Endothelial cell of umbilical vein (primary cell): ENCODE measurements at regions not wholly inside any gene's neighbourhood (a gene's known extent, or its start where the extent isn't known, plus 50 kb on each side); places are given as distances from the start of the nearest gene placed in this dataset.

Source experiments
- BruUV-seq: library from RNA; stranded (reverse); fragments of 400-500 nt; replicated peaks from 2 replicates; lab custom pipeline; 2021; lab: Mats Ljungman, UMichigan
- CTCF ChIA-PET: fragments of 300-600, 350-600 bp; sonication (Branson Sonifier 250); formaldehyde crosslinking; loops from one replicate; lab custom pipeline; 2021; ENCODE audit warnings: antibody characterized with exemption, inconsistent platforms; lab: Charles Lee
- POLR2A ChIA-PET: fragments of 300-600, 350-600 bp; sonication (Branson Sonifier 250); formaldehyde crosslinking; loops from one replicate; lab custom pipeline; 2021; ENCODE audit warnings: antibody characterized with exemption, inconsistent platforms; lab: Charles Lee
- DNase-seq: peaks from one replicate; pipeline ENCODE4 v3.0.0-alpha.2; 2011; ENCODE audit warnings: low read depth, low spot score
- FAIRE-seq: peaks from 2 replicates; lab custom pipeline; 2011; peaks lifted over from hg19 to GRCh38; lab: Jason Lieb, UNC
- H2AFZ ChIP-seq: 2 replicates; pipeline ENCODE4 v1.6.0; 2012; ENCODE audit warnings: low read depth, low read length, control low read depth, inconsistent platforms
- H3K27ac ChIP-seq: 2 replicates; pipeline ENCODE4 v1.5.1; 2011; ENCODE audit warnings: low read depth, mild to moderate bottlenecking, control low read depth, low read length, moderate library complexity; ENCODE audit not compliant: insufficient read depth
- H3K27me3 ChIP-seq, 2 experiments: 2 replicates each; pipeline versions ENCODE4 v1.6.0 to v1.6.1; 2011; ENCODE audit warnings: low read length in 2 of 2, mixed read lengths in 1 of 2; ENCODE audit not compliant: control insufficient read depth in 2 of 2, insufficient read depth in 2 of 2
- H3K36me3 ChIP-seq, 2 experiments: 2 replicates in 1 of 2; 3 replicates in 1 of 2; pipeline ENCODE4 v1.5.1; 2011; ENCODE audit warnings: low read length in 2 of 2, mild to moderate bottlenecking in 1 of 2, moderate library complexity in 1 of 2; ENCODE audit not compliant: control insufficient read depth in 2 of 2, insufficient read depth in 2 of 2; ENCODE audit errors: extremely low read depth in 1 of 2
- H3K4me1 ChIP-seq: 3 replicates; pipeline ENCODE4 v1.5.1; 2011; ENCODE audit warnings: mild to moderate bottlenecking, low read length; ENCODE audit not compliant: control insufficient read depth, insufficient read depth; ENCODE audit errors: extremely low read depth
- H3K4me2 ChIP-seq: 2 replicates; pipeline ENCODE4 v1.6.1; 2011; ENCODE audit warnings: low read length, control low read depth, mixed read lengths; ENCODE audit not compliant: insufficient read depth
- H3K4me3 ChIP-seq, 3 experiments: fragments of 200-600 bp in 1 of 3; sonication (generic), shearing (Covaris generic) in 1 of 3; replicated peaks in 1 of 3; 2 replicates each; pipeline ENCODE4 v1.5.1; 2011 to 2016; ENCODE audit warnings: control low read depth in 3 of 3, low read length in 3 of 3, mild to moderate bottlenecking in 2 of 3, inconsistent platforms in 1 of 3, low read depth in 1 of 3, moderate library complexity in 1 of 3; ENCODE audit not compliant: insufficient read depth in 1 of 3
- H3K79me2 ChIP-seq: 2 replicates; pipeline ENCODE4 v1.6.0; 2012; ENCODE audit warnings: low read length, inconsistent platforms; ENCODE audit not compliant: control insufficient read depth, insufficient read depth
- H3K9ac ChIP-seq: replicated peaks from 2 replicates; pipeline ENCODE3; 2011; ENCODE audit warnings: low read length, control low read depth; ENCODE audit not compliant: insufficient read depth; ENCODE audit errors: extremely low read depth
- H3K9me1 ChIP-seq: replicated peaks from 3 replicates; pipeline ENCODE4 v1.6.0; 2011; ENCODE audit warnings: mild to moderate bottlenecking, low read length; ENCODE audit not compliant: control insufficient read depth, insufficient read depth; ENCODE audit errors: extremely low read depth
- H3K9me3 ChIP-seq: replicated peaks from 2 replicates; pipeline ENCODE4 v1.5.1; 2012; ENCODE audit warnings: low read length, inconsistent platforms; ENCODE audit not compliant: control insufficient read depth, insufficient read depth
- H4K20me1 ChIP-seq: replicated peaks from 2 replicates; pipeline ENCODE3; 2011; ENCODE audit warnings: mild to moderate bottlenecking, low read length; ENCODE audit not compliant: control insufficient read depth, insufficient read depth; ENCODE audit errors: extremely low read depth
- EZH2 ChIP-seq: IDR thresholded peaks from 2 replicates; pipeline ENCODE4 v1.6.1; 2012; ENCODE audit warnings: borderline replicate concordance, low read depth, mild to moderate bottlenecking, moderate library complexity, low read length, inconsistent platforms; ENCODE audit not compliant: severe bottlenecking
- FOS ChIP-seq: IDR thresholded peaks from 2 replicates; pipeline ENCODE4 v1.6.1; 2011; ENCODE audit warnings: mild to moderate bottlenecking, low read length, moderate library complexity, borderline replicate concordance; ENCODE audit not compliant: insufficient read depth
- GATA2 ChIP-seq: IDR thresholded peaks from 2 replicates; pipeline ENCODE4 v1.7.0; 2011; ENCODE audit warnings: low read depth, mild to moderate bottlenecking, moderate library complexity, mixed read lengths, low read length; ENCODE audit not compliant: insufficient read length, insufficient read depth
- JUN ChIP-seq: IDR thresholded peaks from 2 replicates; pipeline ENCODE4 v1.6.1; 2011; ENCODE audit warnings: borderline replicate concordance, low read depth; ENCODE audit not compliant: insufficient read length, insufficient read depth
- MAX ChIP-seq: IDR thresholded peaks from 2 replicates; pipeline ENCODE4 v1.6.1; 2011; ENCODE audit not compliant: insufficient read depth, insufficient read length
- MYC ChIP-seq: IDR thresholded peaks from one replicate; pipeline ENCODE4 v1.6.1; 2011; ENCODE audit warnings: mild to moderate bottlenecking, low read depth, low read length
- POLR2A ChIP-seq: IDR thresholded peaks from 2 replicates; pipeline ENCODE4 v1.6.1; 2012; ENCODE audit warnings: low read depth, mild to moderate bottlenecking, control low read depth, low read length
- POLR2AphosphoS5 ChIP-seq: IDR thresholded peaks from 2 replicates; pipeline ENCODE4 v1.6.1; 2012; ENCODE audit warnings: low read depth, mild to moderate bottlenecking, control low read depth, low read length, moderate library complexity; ENCODE audit not compliant: insufficient read depth
- dilution Hi-C: fragments of 300-500 bp; cut with MboI; formaldehyde crosslinking; loops from one replicate; pipeline ENCODE4 v1.15.0; 2019; ENCODE audit warnings: low sequenced_read_pairs; ENCODE audit not compliant: extremely low pct_ligation_motif_present
- intact Hi-C: fragments of 100-400 bp; cut with micrococcal nuclease; formaldehyde crosslinking; loops from one replicate; pipeline ENCODE4 v1.10.0; 2022
- TF ChIP-seq, protein P1 (sequence below), 2 donors: IDR thresholded peaks; 1 replicate in 1 of 2; 2 replicates in 1 of 2; pipeline ENCODE4 v1.5.1; 2011; ENCODE audit warnings: low read length in 2 of 2, mild to moderate bottlenecking in 2 of 2, moderate library complexity in 2 of 2, control low read depth in 1 of 2, inconsistent platforms in 1 of 2, low read depth in 1 of 2; ENCODE audit not compliant: insufficient read depth in 1 of 2; ENCODE audit errors: extremely low read depth in 1 of 2

DNA sequence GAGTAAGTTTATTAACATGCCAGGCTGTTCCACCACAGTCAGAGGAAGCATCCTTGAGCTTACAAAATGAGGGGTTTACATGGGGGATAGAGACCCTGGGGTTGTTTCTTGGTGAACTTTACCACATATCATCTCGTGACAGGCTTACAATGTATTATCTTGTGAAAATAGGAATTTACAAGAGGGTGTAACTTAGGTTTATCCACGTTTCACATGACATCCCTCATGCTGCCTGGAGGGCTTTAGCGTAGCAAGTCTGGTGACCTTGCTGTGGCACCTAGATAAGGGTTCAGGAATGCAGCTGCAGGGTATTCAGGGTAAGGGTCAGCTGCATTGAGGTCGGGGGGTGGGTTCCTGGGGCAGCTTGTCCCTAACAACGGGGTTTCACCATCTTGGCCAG lies 154.6 kb upstream of the ARG1 start:
- ChIA-PET POLR2A (no interaction called here), CTCF (no interaction called here)
- Histone ChIP-seq H3K27me3 (no peaks in the 10 kb centered on the region), H3K36me3 (no peaks in the 10 kb centered on the region), H4K20me1 (no peaks in the 10 kb centered on the region), H3K4me2 (no peak overlapping the region), H3K4me3 (no peak overlapping the region), H3K79me2 (no peaks in the 10 kb centered on the region), H3K27ac (no peak overlapping the region), H3K4me1 (no peaks in the 10 kb centered on the region), H3K9me3 (no peaks in the 10 kb centered on the region), H2AFZ (no peak overlapping the region), H3K9ac (no peak overlapping the region), H3K9me1 (no peaks in the 10 kb centered on the region)
- no peak for DNase-seq
- dilution Hi-C loops (no loop called here), intact Hi-C loops (no loop called here)
- no TSS peak for BruUV-seq
- no peak for FAIRE-seq
- TF ChIP-seq, protein P1, sequence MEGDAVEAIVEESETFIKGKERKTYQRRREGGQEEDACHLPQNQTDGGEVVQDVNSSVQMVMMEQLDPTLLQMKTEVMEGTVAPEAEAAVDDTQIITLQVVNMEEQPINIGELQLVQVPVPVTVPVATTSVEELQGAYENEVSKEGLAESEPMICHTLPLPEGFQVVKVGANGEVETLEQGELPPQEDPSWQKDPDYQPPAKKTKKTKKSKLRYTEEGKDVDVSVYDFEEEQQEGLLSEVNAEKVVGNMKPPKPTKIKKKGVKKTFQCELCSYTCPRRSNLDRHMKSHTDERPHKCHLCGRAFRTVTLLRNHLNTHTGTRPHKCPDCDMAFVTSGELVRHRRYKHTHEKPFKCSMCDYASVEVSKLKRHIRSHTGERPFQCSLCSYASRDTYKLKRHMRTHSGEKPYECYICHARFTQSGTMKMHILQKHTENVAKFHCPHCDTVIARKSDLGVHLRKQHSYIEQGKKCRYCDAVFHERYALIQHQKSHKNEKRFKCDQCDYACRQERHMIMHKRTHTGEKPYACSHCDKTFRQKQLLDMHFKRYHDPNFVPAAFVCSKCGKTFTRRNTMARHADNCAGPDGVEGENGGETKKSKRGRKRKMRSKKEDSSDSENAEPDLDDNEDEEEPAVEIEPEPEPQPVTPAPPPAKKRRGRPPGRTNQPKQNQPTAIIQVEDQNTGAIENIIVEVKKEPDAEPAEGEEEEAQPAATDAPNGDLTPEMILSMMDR (IDR thresholded peaks at IDR 0.05; ENCODE audit: extremely low read depth in 1 of 2, insufficient read depth in 1 of 2, low read depth in 1 of 2, low read length in 2 of 2): no peak
- TF ChIP-seq GATA2 (no peak), POLR2A (no peak), FOS (no peak), MYC (no peak), JUN (no peak), POLR2AphosphoS5 (no peak), EZH2 (no peak), MAX (no peak)
